ENCODE measurements at regions not wholly inside any gene's neighbourhood (a gene's known extent, or its start where the extent isn't known, plus 50 kb on each side); places are given as distances from the start of the nearest gene placed in this dataset.

GRCh38 chr16:87037012-87037411 lies 280.2 kb downstream of the C16orf95 start:
- no peak for TF ChIP-seq CTCF (IDR thresholded peaks at IDR 0.05; ENCODE audit: insufficient read depth, low read depth, low read length)
- TF ChIP-seq EZH2 (IDR thresholded peaks at IDR 0.05; ENCODE audit: insufficient read depth, low read length), result no peak

Measured in astrocyte (in vitro differentiated cells and primary cell).